ENCODE measurements at regions not wholly inside any gene's neighbourhood (a gene's known extent, or its start where the extent isn't known, plus 50 kb on each side); places are given as distances from the start of the nearest gene placed in this dataset.

DNA sequence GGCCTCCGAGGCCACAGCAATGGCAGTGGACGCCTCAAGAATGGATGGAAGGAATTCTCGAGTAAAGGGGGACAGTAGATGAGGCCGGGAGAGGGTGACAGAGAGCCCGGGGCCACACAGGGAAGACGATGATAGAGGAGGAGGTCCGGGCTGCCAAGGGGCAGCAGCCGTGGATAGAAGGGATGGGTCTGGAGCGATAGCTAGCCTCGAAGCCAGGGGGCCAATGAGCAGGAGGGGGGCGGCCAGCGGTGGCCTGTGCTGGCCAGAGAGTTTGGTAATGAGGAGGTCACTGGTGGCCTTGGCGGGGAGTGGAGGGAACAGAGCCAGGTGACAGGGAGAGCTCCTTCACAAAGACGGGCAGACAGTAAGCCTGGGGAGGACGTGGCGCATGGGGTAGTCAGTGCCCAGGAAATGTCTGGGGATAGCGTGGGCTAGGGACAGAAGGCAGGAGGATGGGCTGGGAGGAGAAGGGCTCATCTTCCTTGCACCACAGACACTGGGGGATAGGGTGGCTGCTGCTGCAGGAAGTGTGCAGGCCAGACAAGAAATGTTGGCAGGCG lies 87.8 kb upstream of the ASB18 start:
- no peak for TF ChIP-seq POLR2A (IDR thresholded peaks at IDR 0.05; ENCODE audit: borderline replicate concordance, extremely low read depth, insufficient read depth, insufficient read length)
- no peak for TF ChIP-seq POLR2AphosphoS5 (IDR thresholded peaks at IDR 0.05; ENCODE audit: low read depth, low read length)
- TF ChIP-seq CTCF (IDR thresholded peaks at IDR 0.05 in 2 of 3, conservative IDR thresholded peaks at IDR 0.05 in 1 of 3; ENCODE audit: borderline replicate concordance in 1 of 3, insufficient read depth in 1 of 3, low read depth in 2 of 3, low read length in 2 of 3) = no peak
- TF ChIP-seq SIN3A (IDR thresholded peaks at IDR 0.05; ENCODE audit: low read depth) = no peak
- TF ChIP-seq FOSL1 (IDR thresholded peaks at IDR 0.05; ENCODE audit: low read depth) = no peak
- TF ChIP-seq EZH2 (IDR thresholded peaks at IDR 0.05) = no peak
- TF ChIP-seq RAD21 (IDR thresholded peaks at IDR 0.05; ENCODE audit: low read depth) = no peak
- no peak for TF ChIP-seq ELF1 (IDR thresholded peaks at IDR 0.05; ENCODE audit: borderline replicate concordance, low read depth)
- no peak for TF ChIP-seq EZH2phosphoT487 (IDR thresholded peaks at IDR 0.05; ENCODE audit: borderline replicate concordance)
- no peak for TF ChIP-seq SRF (IDR thresholded peaks at IDR 0.05; ENCODE audit: low read depth)
- TF ChIP-seq, protein P1, sequence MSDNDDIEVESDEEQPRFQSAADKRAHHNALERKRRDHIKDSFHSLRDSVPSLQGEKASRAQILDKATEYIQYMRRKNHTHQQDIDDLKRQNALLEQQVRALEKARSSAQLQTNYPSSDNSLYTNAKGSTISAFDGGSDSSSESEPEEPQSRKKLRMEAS (IDR thresholded peaks at IDR 0.05) = no peak
- TF ChIP-seq SP1 (IDR thresholded peaks at IDR 0.05; ENCODE audit: low read depth) = no peak
